Transverse colon (tissue), 4 donors: ENCODE measurements at regions not wholly inside any gene's neighbourhood (a gene's known extent, or its start where the extent isn't known, plus 50 kb on each side); places are given as distances from the start of the nearest gene placed in this dataset.

Source experiments
- DNase-seq: peaks from one replicate; pipeline ENCODE4 v3.0.0-alpha.2; 2019
- H3K27ac ChIP-seq, 4 donors: fragments of 200-600 bp; sonication (generic); 2 replicates each; pipeline ENCODE4 v1.5.1; 2016 to 2018; ENCODE audit warnings: inconsistent platforms in 4 of 4
- H3K27me3 ChIP-seq: fragments of 200-600 bp; sonication (generic); 2 replicates; pipeline ENCODE4 v1.5.1; 2017; ENCODE audit warnings: inconsistent platforms
- H3K36me3 ChIP-seq, 4 donors: fragments of 200-600 bp; sonication (generic); 2 replicates each; pipeline ENCODE4 v1.5.1; 2017 to 2019; ENCODE audit warnings: inconsistent platforms in 4 of 4
- H3K4me1 ChIP-seq, 4 donors: fragments of 200-600 bp; sonication (generic); 2 replicates each; pipeline ENCODE4 v1.5.1; 2017 to 2020; ENCODE audit warnings: inconsistent platforms in 4 of 4
- H3K4me3 ChIP-seq, 4 donors: fragments of 200-600 bp; sonication (generic); 1 replicate in 1 of 4; 2 replicates in 3 of 4; pipeline versions ENCODE4 v1.5.1 to v1.6.1; 2017 to 2019; ENCODE audit warnings: inconsistent platforms in 4 of 4
- H3K9me3 ChIP-seq, 2 donors: fragments of 200-600 bp; sonication (generic); 2 replicates each; pipeline ENCODE4 v1.5.1; 2017 to 2019; ENCODE audit warnings: inconsistent platforms in 2 of 2
- CTCF ChIP-seq, 5 experiments: fragments of 200-600 bp in 3 of 5; fragments of 450-650 bp in 2 of 5; sonication (generic) in 3 of 5; IDR thresholded peaks; 1 replicate in 2 of 5; 2 replicates in 3 of 5; pipeline ENCODE4 v1.5.1; 2016 to 2017; ENCODE audit warnings: antibody characterized with exemption in 5 of 5, inconsistent platforms in 3 of 5, mild to moderate bottlenecking in 2 of 5, moderate library complexity in 1 of 5
- EP300 ChIP-seq: sonication (generic); formaldehyde crosslinking; IDR thresholded peaks from one replicate; pipeline ENCODE4 v1.6.1; 2017; ENCODE audit warnings: antibody characterized with exemption, low read depth
- POLR2A ChIP-seq: fragments of 450-650 bp; IDR thresholded peaks from one replicate; pipeline ENCODE4 v1.6.1; 2016; ENCODE audit warnings: antibody characterized with exemption, mild to moderate bottlenecking, moderate library complexity
- POLR2AphosphoS5 ChIP-seq, 3 donors: sonication (generic); formaldehyde crosslinking; IDR thresholded peaks; one replicate each; pipeline ENCODE4 v1.6.1; 2016; ENCODE audit warnings: antibody characterized with exemption in 3 of 3
- WGBS, 2 donors: methylation state at CpG; one replicate each; pipeline ENCODE4 v1.1.5; 2018; ENCODE audit warnings: low coverage in 1 of 2; 5-methylcytosine and 5-hydroxymethylcytosine counted together
- in situ Hi-C, 4 donors: fragments of 200-750 bp; cut with MboI; loops; one replicate each; pipeline versions ENCODE4 v1.15.0 to v1.15.1; 2017; ENCODE audit warnings: low sequenced_read_pairs in 3 of 4, low pct_ligation_motif_present in 1 of 4, low pct_unique_long_range_greater_than_20kb in 1 of 4
- intact Hi-C: fragments of 100-400 bp; cut with DNase I; formaldehyde crosslinking; loops from one replicate; pipeline ENCODE4 v1.15.1; 2023; ENCODE audit warnings: low total_unique reads

DNA sequence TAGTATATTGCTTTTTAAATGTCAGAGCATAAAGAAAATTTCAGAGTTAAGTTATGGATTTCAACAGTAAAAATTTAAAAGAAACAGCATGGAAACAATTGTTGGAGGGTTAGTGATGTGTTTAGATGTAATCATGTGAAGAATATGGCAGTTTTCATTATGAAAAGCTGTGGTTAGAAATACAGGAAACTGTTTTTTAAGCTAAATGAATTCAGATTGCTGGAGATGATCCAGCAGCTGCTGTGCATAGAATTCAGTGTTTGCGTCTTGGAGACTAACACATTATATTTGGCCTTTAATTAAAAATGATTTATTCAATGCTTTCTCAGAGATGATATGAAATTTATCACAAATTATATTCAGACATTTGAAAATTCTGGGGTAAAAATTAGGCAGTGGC, 273.6 kb upstream of the LRRC7 start:
- 59 to 64% methylated on average over 1 of the region's 1 CpG for WGBS, 2 donors
- in situ Hi-C loops = no loop called here
- Histone ChIP-seq H3K36me3 (no peaks in the 10 kb centered on the region), H3K4me3 (no peak overlapping the region), H3K9me3 (no peaks in the 10 kb centered on the region), H3K27me3 (no peaks in the 10 kb centered on the region), H3K27ac (no peak overlapping the region), H3K4me1 (no peaks in the 10 kb centered on the region)
- intact Hi-C loops = no loop called here
- no peak for TF ChIP-seq POLR2AphosphoS5 (IDR thresholded peaks at IDR 0.05)
- no peak for TF ChIP-seq CTCF (IDR thresholded peaks at IDR 0.05)
- TF ChIP-seq EP300 = no peak
- TF ChIP-seq POLR2A = no peak
- no peak for DNase-seq

GRCh38 chr1:69295265-69295664, 272.5 kb upstream of the LRRC7 start:
- no peak for TF ChIP-seq POLR2A
- no peak for TF ChIP-seq POLR2AphosphoS5 (IDR thresholded peaks at IDR 0.05)
- no peak for TF ChIP-seq CTCF (IDR thresholded peaks at IDR 0.05)
- no peak for TF ChIP-seq EP300
- in situ Hi-C loops (no loop called here), intact Hi-C loops (no loop called here)
- 14 to 19% methylated on average over 2 of the region's 2 CpGs for WGBS, 2 donors
- Histone ChIP-seq H3K36me3 (no peaks in the 10 kb centered on the region), H3K4me3 (no peak overlapping the region), H3K4me1 (no peaks in the 10 kb centered on the region), H3K27me3 (no peaks in the 10 kb centered on the region), H3K9me3 (no peaks in the 10 kb centered on the region), H3K27ac (no peak overlapping the region)
- DNase-seq = no peak

DNA sequence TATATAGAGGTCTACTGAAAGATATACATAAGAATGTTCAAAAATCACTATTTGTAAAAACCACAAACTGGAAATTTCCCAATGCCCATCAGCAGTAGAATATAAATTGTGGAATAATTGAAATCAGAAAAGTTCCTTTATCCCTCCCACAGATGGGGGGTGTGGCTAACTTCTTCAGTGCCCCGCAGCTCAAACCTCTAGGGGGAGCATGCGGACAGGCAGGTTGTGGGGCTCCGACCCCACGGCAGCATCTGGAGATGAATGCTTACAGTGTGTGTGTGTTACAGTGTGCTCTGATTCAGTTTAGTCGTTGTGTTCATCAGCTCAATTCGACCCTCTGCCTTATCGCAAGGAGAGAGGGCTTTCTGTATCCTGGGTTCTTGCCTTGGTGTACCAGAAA, 262.1 kb upstream of the LRRC7 start:
- in situ Hi-C loops = no loop called here
- TF ChIP-seq POLR2AphosphoS5 (IDR thresholded peaks at IDR 0.05) (no peak), EP300 (no peak), POLR2A (no peak), CTCF (IDR thresholded peaks at IDR 0.05) (no peak)
- Histone ChIP-seq H3K9me3 (no peaks in the 10 kb centered on the region), H3K4me3 (no peak overlapping the region), H3K4me1 (no peaks in the 10 kb centered on the region), H3K27ac (no peak overlapping the region), H3K27me3 (no peaks in the 10 kb centered on the region), H3K36me3 (no peaks in the 10 kb centered on the region)
- intact Hi-C loops = no loop called here
- 40 to 72% methylated on average over 1 to 7 of the region's 7 CpGs for WGBS, 2 donors
- no peak for DNase-seq

- H3K27ac ChIP-seq = no peak overlapping the region
- 60 to 70% methylated on average over 2 to 15 of the region's 18 CpGs for WGBS, 2 donors
These were observed 255.5 kb upstream of the LRRC7 start for GRCh38 chr1:69312055-69312732.

More at GRCh38 chr1:69312055-69312732, 255.5 kb upstream of the LRRC7 start:
- Histone ChIP-seq H3K27me3 (no peaks in the 10 kb centered on the region), H3K36me3 (no peaks in the 10 kb centered on the region), H3K9me3 (no peaks in the 10 kb centered on the region), H3K4me3 (no peak overlapping the region), H3K4me1 (no peaks in the 10 kb centered on the region)
- in situ Hi-C loops = no loop called here
- DNase-seq = no peak
- intact Hi-C loops = no loop called here
- TF ChIP-seq CTCF (IDR thresholded peaks at IDR 0.05) (no peak), POLR2AphosphoS5 (IDR thresholded peaks at IDR 0.05) (no peak), EP300 (no peak), POLR2A (no peak)
